Lung (tissue), 11 donors: ENCODE measurements at regions not wholly inside any gene's neighbourhood (a gene's known extent, or its start where the extent isn't known, plus 50 kb on each side); places are given as distances from the start of the nearest gene placed in this dataset.

Experiments used
- ATAC-seq: fragments of 200-7000 bp; cut with Tn5 transposase; one replicate; pipeline ENCODE4 v1.9.1; 2020; ENCODE audit warnings: moderate number of reproducible peaks; ENCODE audit not compliant: insufficient read depth, low FRiP score
- DNase-seq, 3 donors: peaks; one replicate each; pipeline ENCODE4 v3.0.0-alpha.2; 2013 to 2017
- H3K27ac ChIP-seq, 2 donors: one replicate each; pipeline ENCODE4 v1.5.1; 2013; ENCODE audit warnings: mild to moderate bottlenecking in 2 of 2, moderate library complexity in 2 of 2, control low read depth in 1 of 2, inconsistent platforms in 1 of 2, low read depth in 1 of 2, low read length in 1 of 2
- H3K27me3 ChIP-seq, 3 donors: one replicate each; pipeline ENCODE4 v1.5.1; 2013; ENCODE audit warnings: low read length in 2 of 3; ENCODE audit not compliant: control insufficient read depth in 3 of 3, insufficient read depth in 3 of 3
- H3K36me3 ChIP-seq, 4 donors: one replicate each; pipeline ENCODE4 v1.5.1; 2013; ENCODE audit warnings: low read length in 4 of 4, mild to moderate bottlenecking in 1 of 4, moderate library complexity in 1 of 4; ENCODE audit not compliant: control insufficient read depth in 4 of 4, insufficient read depth in 4 of 4
- H3K4me1 ChIP-seq, 5 donors: one replicate each; pipeline ENCODE4 v1.5.1; 2013; ENCODE audit warnings: low read length in 5 of 5, mild to moderate bottlenecking in 2 of 5, moderate library complexity in 1 of 5; ENCODE audit not compliant: control insufficient read depth in 5 of 5, insufficient read depth in 5 of 5
- H3K4me3 ChIP-seq: one replicate; pipeline ENCODE4 v1.5.1; 2013; ENCODE audit warnings: mild to moderate bottlenecking, control low read depth, moderate library complexity
- H3K9ac ChIP-seq, 2 donors: one replicate each; pipeline ENCODE4 v1.5.1; 2013; ENCODE audit warnings: low read length in 2 of 2, control low read depth in 1 of 2; ENCODE audit not compliant: insufficient read depth in 1 of 2
- H3K9me3 ChIP-seq, 4 donors: one replicate each; pipeline ENCODE4 v1.5.1; 2013; ENCODE audit warnings: low read length in 3 of 4, mild to moderate bottlenecking in 1 of 4, moderate library complexity in 1 of 4; ENCODE audit not compliant: control insufficient read depth in 4 of 4, insufficient read depth in 3 of 4
- CTCF ChIP-seq: IDR thresholded peaks from 2 replicates; pipeline ENCODE4 v1.5.1; 2012; ENCODE audit warnings: mild to moderate bottlenecking; ENCODE audit errors: control extremely low read depth, extremely low read depth
- WGBS, 2 donors: extraction: QIAGEN DNeasy Blood & Tissue Kit; methylation state at CpG; one replicate each; pipeline ENCODE4 v1.1.7; 2013; 5-methylcytosine and 5-hydroxymethylcytosine counted together
- donor health status: control.
- donor health status: control.
- donor health status: Bipolar disorder and iron deficiency.
- donor health status: healthy.
- donor health status: DM: yes; HTN: yes; CAD: no.

- peaks cover 0 to 23% (median 4%) of the 10 kb centered on the region in 4 donors for H3K9me3 ChIP-seq
- no peak overlapping the region for H3K27ac ChIP-seq
- ATAC-seq (no peak), DNase-seq (no peak)
- H3K4me1 ChIP-seq, result peaks cover 0 to 10% (median 3%) of the 10 kb centered on the region in 5 donors
- H3K27me3 ChIP-seq, result peaks cover 0 to 3% (median 0%) of the 10 kb centered on the region in 3 donors
- no peak overlapping the region for H3K9ac ChIP-seq
- TF ChIP-seq CTCF, result no peak
- H3K36me3 ChIP-seq, result no peaks in the 10 kb centered on the region
- 77 to 93% methylated on average over 3 of the region's 3 CpGs for WGBS, 2 donors
- H3K4me3 ChIP-seq, result no peak overlapping the region
These were observed 179.9 kb upstream of the BCOR start for GRCh38 chrX:40277672-40278071.

GRCh38 chrX:40273356-40274050 lies 175.7 kb upstream of the BCOR start:
- ATAC-seq, result peak; percentile 44
- no peak overlapping the region for H3K9ac ChIP-seq
- 30 to 63% methylated on average over 5 to 15 of the region's 15 CpGs for WGBS, 2 donors

GRCh38 chrX:40272776-40273175 lies 175.0 kb upstream of the BCOR start:
- WGBS, 2 donors, result 40 to 56% methylated on average over 6 of the region's 6 CpGs
- H3K9me3 ChIP-seq, result peaks cover 0 to 20% (median 4%) of the 10 kb centered on the region in 4 donors
- H3K27me3 ChIP-seq, result peaks cover 0 to 3% (median 3%) of the 10 kb centered on the region in 3 donors
- no peak for DNase-seq
- H3K4me1 ChIP-seq, result peaks cover 0 to 7% (median 0%) of the 10 kb centered on the region in 5 donors
- no peak overlapping the region for H3K27ac ChIP-seq
- H3K9ac ChIP-seq, result no peak overlapping the region
- ATAC-seq, result no peak
- no peaks in the 10 kb centered on the region for H3K36me3 ChIP-seq
- no peak overlapping the region for H3K4me3 ChIP-seq
- TF ChIP-seq CTCF, result no peak

More at GRCh38 chrX:40273356-40274050, 175.7 kb upstream of the BCOR start:
- no peak for TF ChIP-seq CTCF
- peaks cover 0 to 4% (median 0%) of the 10 kb centered on the region in 5 donors for H3K4me1 ChIP-seq
- H3K9me3 ChIP-seq, result peaks cover 0 to 23% (median 4%) of the 10 kb centered on the region in 4 donors
- no peak overlapping the region for H3K4me3 ChIP-seq
- H3K36me3 ChIP-seq, result no peaks in the 10 kb centered on the region
- H3K27me3 ChIP-seq, result peaks cover 0 to 3% (median 2%) of the 10 kb centered on the region in 3 donors
- peak; percentile 29 to 75 (median 56) for DNase-seq
- no peak overlapping the region for H3K27ac ChIP-seq
